ENCODE measurements at regions not wholly inside any gene's neighbourhood (a gene's known extent, or its start where the extent isn't known, plus 50 kb on each side); places are given as distances from the start of the nearest gene placed in this dataset.

- TF ChIP-seq, protein P1, sequence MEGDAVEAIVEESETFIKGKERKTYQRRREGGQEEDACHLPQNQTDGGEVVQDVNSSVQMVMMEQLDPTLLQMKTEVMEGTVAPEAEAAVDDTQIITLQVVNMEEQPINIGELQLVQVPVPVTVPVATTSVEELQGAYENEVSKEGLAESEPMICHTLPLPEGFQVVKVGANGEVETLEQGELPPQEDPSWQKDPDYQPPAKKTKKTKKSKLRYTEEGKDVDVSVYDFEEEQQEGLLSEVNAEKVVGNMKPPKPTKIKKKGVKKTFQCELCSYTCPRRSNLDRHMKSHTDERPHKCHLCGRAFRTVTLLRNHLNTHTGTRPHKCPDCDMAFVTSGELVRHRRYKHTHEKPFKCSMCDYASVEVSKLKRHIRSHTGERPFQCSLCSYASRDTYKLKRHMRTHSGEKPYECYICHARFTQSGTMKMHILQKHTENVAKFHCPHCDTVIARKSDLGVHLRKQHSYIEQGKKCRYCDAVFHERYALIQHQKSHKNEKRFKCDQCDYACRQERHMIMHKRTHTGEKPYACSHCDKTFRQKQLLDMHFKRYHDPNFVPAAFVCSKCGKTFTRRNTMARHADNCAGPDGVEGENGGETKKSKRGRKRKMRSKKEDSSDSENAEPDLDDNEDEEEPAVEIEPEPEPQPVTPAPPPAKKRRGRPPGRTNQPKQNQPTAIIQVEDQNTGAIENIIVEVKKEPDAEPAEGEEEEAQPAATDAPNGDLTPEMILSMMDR (IDR thresholded peaks at IDR 0.05), result no peak
- no peak for TF ChIP-seq ZFX (IDR thresholded peaks at IDR 0.05; ENCODE audit: borderline replicate concordance)
Measured at GRCh38 chr15:35936284-35936683, 390.3 kb upstream of the DPH6 start.

Data from 22Rv1 (cell line).